ENCODE measurements at regions not wholly inside any gene's neighbourhood (a gene's known extent, or its start where the extent isn't known, plus 50 kb on each side); places are given as distances from the start of the nearest gene placed in this dataset.

GRCh38 chr4:162408309-162408708 lies 244.5 kb upstream of the FSTL5 start:
- TF ChIP-seq EZH2 (IDR thresholded peaks at IDR 0.05): no peak
- TF ChIP-seq CTCF (IDR thresholded peaks at IDR 0.05): no peak
